Parathyroid adenoma (tissue), 2 donors: ENCODE measurements at regions not wholly inside any gene's neighbourhood (a gene's known extent, or its start where the extent isn't known, plus 50 kb on each side); places are given as distances from the start of the nearest gene placed in this dataset.

Experiments
- H2AFZ ChIP-seq: fragments of 300-600 bp; sonication (generic); one replicate; pipeline ENCODE4 v1.7.0; 2017; ENCODE audit warnings: antibody characterized with exemption, mild to moderate bottlenecking
- H3K27ac ChIP-seq: fragments of 300-600 bp; sonication (generic); one replicate; pipeline ENCODE4 v1.7.0; 2017
- H3K27me3 ChIP-seq: fragments of 300-600 bp; sonication (generic); one replicate; pipeline ENCODE4 v1.7.0; 2017; ENCODE audit warnings: low read length; ENCODE audit not compliant: control insufficient read depth, insufficient read depth
- H3K36me3 ChIP-seq: fragments of 300-600 bp; sonication (generic); one replicate; pipeline ENCODE4 v1.7.0; 2017; ENCODE audit warnings: low read length; ENCODE audit not compliant: control insufficient read depth, insufficient read depth
- H3K4me1 ChIP-seq: fragments of 300-600 bp; sonication (generic); one replicate; pipeline ENCODE4 v1.7.0; 2017; ENCODE audit warnings: control low read depth
- H3K4me2 ChIP-seq: fragments of 300-600 bp; sonication (generic); one replicate; pipeline ENCODE4 v1.7.0; 2017; ENCODE audit warnings: low read length
- H3K4me3 ChIP-seq: fragments of 300-600 bp; sonication (generic); one replicate; pipeline ENCODE4 v1.7.0; 2017; ENCODE audit warnings: low read depth, low read length
- H3K79me2 ChIP-seq: fragments of 300-600 bp; sonication (generic); one replicate; pipeline ENCODE4 v1.7.0; 2017; ENCODE audit warnings: control low read depth
- H3K9ac ChIP-seq: fragments of 300-600 bp; sonication (generic); one replicate; pipeline ENCODE4 v1.7.0; 2017; ENCODE audit warnings: mild to moderate bottlenecking
- H3K9me3 ChIP-seq: fragments of 300-600 bp; sonication (generic); one replicate; pipeline ENCODE4 v1.7.0; 2017; ENCODE audit warnings: low read length; ENCODE audit not compliant: control insufficient read depth
- TF ChIP-seq, protein P1 (sequence below): fragments of 300-600 bp; sonication (generic); IDR thresholded peaks from one replicate; pipeline ENCODE4 v1.7.0; 2017; ENCODE audit warnings: antibody characterized with exemption, mild to moderate bottlenecking
- donor health status: primary hyperparathyroidism.

- TF ChIP-seq, protein P1, sequence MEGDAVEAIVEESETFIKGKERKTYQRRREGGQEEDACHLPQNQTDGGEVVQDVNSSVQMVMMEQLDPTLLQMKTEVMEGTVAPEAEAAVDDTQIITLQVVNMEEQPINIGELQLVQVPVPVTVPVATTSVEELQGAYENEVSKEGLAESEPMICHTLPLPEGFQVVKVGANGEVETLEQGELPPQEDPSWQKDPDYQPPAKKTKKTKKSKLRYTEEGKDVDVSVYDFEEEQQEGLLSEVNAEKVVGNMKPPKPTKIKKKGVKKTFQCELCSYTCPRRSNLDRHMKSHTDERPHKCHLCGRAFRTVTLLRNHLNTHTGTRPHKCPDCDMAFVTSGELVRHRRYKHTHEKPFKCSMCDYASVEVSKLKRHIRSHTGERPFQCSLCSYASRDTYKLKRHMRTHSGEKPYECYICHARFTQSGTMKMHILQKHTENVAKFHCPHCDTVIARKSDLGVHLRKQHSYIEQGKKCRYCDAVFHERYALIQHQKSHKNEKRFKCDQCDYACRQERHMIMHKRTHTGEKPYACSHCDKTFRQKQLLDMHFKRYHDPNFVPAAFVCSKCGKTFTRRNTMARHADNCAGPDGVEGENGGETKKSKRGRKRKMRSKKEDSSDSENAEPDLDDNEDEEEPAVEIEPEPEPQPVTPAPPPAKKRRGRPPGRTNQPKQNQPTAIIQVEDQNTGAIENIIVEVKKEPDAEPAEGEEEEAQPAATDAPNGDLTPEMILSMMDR = no peak
- Histone ChIP-seq H3K79me2 (no peaks in the 10 kb centered on the region), H3K4me3 (no peak overlapping the region), H3K27me3 (no peaks in the 10 kb centered on the region), H3K4me2 (no peak overlapping the region), H3K27ac (no peak overlapping the region), H3K9me3 (no peaks in the 10 kb centered on the region), H3K36me3 (no peaks in the 10 kb centered on the region), H3K9ac (no peak overlapping the region), H3K4me1 (no peaks in the 10 kb centered on the region), H2AFZ (no peak overlapping the region)
Measured at GRCh38 chr5:57834829-57835608, 352.4 kb upstream of the ACTBL2 start.

DNA sequence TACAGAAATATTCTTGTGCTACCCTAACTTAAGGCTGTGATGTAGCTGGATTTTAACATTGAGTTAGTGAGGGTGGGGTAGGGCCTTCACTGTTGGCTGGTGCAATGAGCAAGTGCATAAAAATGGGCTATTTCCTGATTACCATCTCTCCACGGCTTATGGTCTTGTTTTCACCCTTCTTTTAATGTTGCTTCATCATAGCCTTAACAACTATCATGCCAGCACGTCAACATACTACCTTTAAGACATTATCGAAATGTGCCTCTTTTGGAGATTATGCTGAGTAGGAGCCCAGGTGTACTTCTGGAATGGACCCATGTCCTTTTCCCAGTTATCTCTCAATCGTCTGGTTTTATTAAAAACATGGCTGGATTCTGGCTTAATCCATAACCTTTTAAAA is 350.9 kb upstream of the ACTBL2 start:
- H3K4me2 ChIP-seq = no peak overlapping the region
- no peak overlapping the region for H3K27ac ChIP-seq
- no peak overlapping the region for H2AFZ ChIP-seq
- H3K36me3 ChIP-seq = no peaks in the 10 kb centered on the region
- TF ChIP-seq, protein P1 = no peak
- no peak overlapping the region for H3K4me3 ChIP-seq
- H3K79me2 ChIP-seq = no peaks in the 10 kb centered on the region
- no peaks in the 10 kb centered on the region for H3K27me3 ChIP-seq
- H3K4me1 ChIP-seq = no peaks in the 10 kb centered on the region
- H3K9ac ChIP-seq = no peak overlapping the region
- H3K9me3 ChIP-seq = no peaks in the 10 kb centered on the region

DNA sequence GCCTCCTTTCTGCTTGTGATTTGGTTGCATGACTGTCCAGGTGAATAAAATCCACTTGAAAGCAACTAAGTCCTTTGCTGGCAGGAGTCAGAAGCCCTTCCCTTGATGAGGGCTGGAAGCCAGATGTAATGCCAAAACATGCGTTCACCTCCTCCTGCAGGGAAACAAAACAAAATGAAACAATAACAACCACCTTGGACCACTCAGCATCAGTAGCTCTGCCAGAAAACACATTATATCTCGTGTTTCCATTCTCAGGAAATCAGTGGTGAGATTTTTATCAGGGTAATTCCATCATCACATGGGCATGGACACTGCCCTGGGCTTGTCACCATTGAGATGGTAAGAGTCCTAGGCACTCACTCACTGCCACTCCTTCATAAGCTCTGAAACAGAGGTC is 350.3 kb upstream of the ACTBL2 start:
- Histone ChIP-seq H3K27ac (no peak overlapping the region), H3K36me3 (no peaks in the 10 kb centered on the region), H3K4me3 (no peak overlapping the region), H3K4me2 (no peak overlapping the region), H3K9ac (no peak overlapping the region), H3K27me3 (no peaks in the 10 kb centered on the region), H2AFZ (no peak overlapping the region), H3K4me1 (no peaks in the 10 kb centered on the region), H3K79me2 (no peaks in the 10 kb centered on the region), H3K9me3 (no peaks in the 10 kb centered on the region)
- TF ChIP-seq, protein P1 = no peak

GRCh38 chr5:57831932-57832331 is 349.3 kb upstream of the ACTBL2 start:
- Histone ChIP-seq H3K4me2 (no peak overlapping the region), H3K4me1 (no peaks in the 10 kb centered on the region), H3K27ac (no peak overlapping the region), H3K4me3 (no peak overlapping the region), H2AFZ (no peak overlapping the region), H3K36me3 (no peaks in the 10 kb centered on the region), H3K9me3 (no peaks in the 10 kb centered on the region), H3K27me3 (no peaks in the 10 kb centered on the region), H3K79me2 (no peaks in the 10 kb centered on the region), H3K9ac (no peak overlapping the region)
- TF ChIP-seq, protein P1 = no peak

GRCh38 chr5:57831090-57831489 is 348.5 kb upstream of the ACTBL2 start:
- Histone ChIP-seq H3K4me3 (no peak overlapping the region), H3K79me2 (no peaks in the 10 kb centered on the region), H2AFZ (no peak overlapping the region), H3K27me3 (no peaks in the 10 kb centered on the region), H3K4me2 (no peak overlapping the region), H3K4me1 (no peaks in the 10 kb centered on the region), H3K9ac (no peak overlapping the region), H3K9me3 (no peaks in the 10 kb centered on the region), H3K27ac (no peak overlapping the region), H3K36me3 (no peaks in the 10 kb centered on the region)
- TF ChIP-seq, protein P1 = no peak
